ENCODE measurements at regions not wholly inside any gene's neighbourhood (a gene's known extent, or its start where the extent isn't known, plus 50 kb on each side); places are given as distances from the start of the nearest gene placed in this dataset.
"Not testable (repeated sequence)": the region's sequence is repeated elsewhere in the genome, so short reads cannot be mapped to it uniquely, and the experiment has no call there.

GRCh38 chr5:122669709-122670108 is 105.2 kb upstream of the SNX2 start:
- H3K9me3 ChIP-seq (ENCODE audit: control insufficient read depth, low read length); ATAC-seq; H3K4me1 ChIP-seq (ENCODE audit: control insufficient read depth, insufficient read depth, low read length); H3K4me3 ChIP-seq (ENCODE audit: low read length); H3K27me3 ChIP-seq (ENCODE audit: control insufficient read depth, insufficient read depth); intact Hi-C loops (cut with DNase I); H3K27ac ChIP-seq (ENCODE audit: low read length); DNase-seq: not testable (repeated sequence)
- WGBS = 85% methylated on average over 1 of the region's 1 CpG

GRCh38 chr5:122673343-122673742 is 101.5 kb upstream of the SNX2 start:
- no peaks in the 10 kb centered on the region for H3K27me3 ChIP-seq (ENCODE audit: control insufficient read depth, insufficient read depth)
- no peaks in the 10 kb centered on the region for H3K4me1 ChIP-seq (ENCODE audit: control insufficient read depth, insufficient read depth, low read length)
- intact Hi-C loops (cut with DNase I) = no loop called here
- peak; percentile 62 to 85 (median 75) for DNase-seq
- no peak overlapping the region for H3K4me3 ChIP-seq (ENCODE audit: low read length)
- peak; percentile 91 to 97 for ATAC-seq
- H3K9me3 ChIP-seq (ENCODE audit: control insufficient read depth, low read length) = no peaks in the 10 kb centered on the region
- H3K27ac ChIP-seq (ENCODE audit: low read length) = no peak overlapping the region
- WGBS = 66% methylated on average over 3 of the region's 3 CpGs

- Histone ChIP-seq H3K4me3 (ENCODE audit: low read length) (no peak overlapping the region), H3K9me3 (ENCODE audit: control insufficient read depth, low read length) (no peaks in the 10 kb centered on the region), H3K27me3 (ENCODE audit: control insufficient read depth, insufficient read depth) (no peaks in the 10 kb centered on the region), H3K27ac (ENCODE audit: low read length) (no peak overlapping the region), H3K4me1 (ENCODE audit: control insufficient read depth, insufficient read depth, low read length) (no peaks in the 10 kb centered on the region)
- 92% methylated on average over 1 of the region's 1 CpG for WGBS
- DNase-seq (no peak), ATAC-seq (no peak)
- intact Hi-C loops (cut with DNase I) = no loop called here
Observed at GRCh38 chr5:122674385-122674784, 100.5 kb upstream of the SNX2 start.

GRCh38 chr5:122680623-122681350 is 94.1 kb upstream of the SNX2 start:
- Histone ChIP-seq H3K27ac (ENCODE audit: low read length) (no peak overlapping the region), H3K9me3 (ENCODE audit: control insufficient read depth, low read length) (no peaks in the 10 kb centered on the region), H3K27me3 (ENCODE audit: control insufficient read depth, insufficient read depth) (no peaks in the 10 kb centered on the region), H3K4me3 (ENCODE audit: low read length) (no peak overlapping the region), H3K4me1 (ENCODE audit: control insufficient read depth, insufficient read depth, low read length) (no peaks in the 10 kb centered on the region)
- ATAC-seq = no peak
- no peak for DNase-seq
- intact Hi-C loops (cut with DNase I) = no loop called here
- 76% methylated on average over 3 of the region's 3 CpGs for WGBS

- Histone ChIP-seq H3K4me3 (ENCODE audit: low read length) (no peak overlapping the region), H3K27me3 (ENCODE audit: control insufficient read depth, insufficient read depth) (no peaks in the 10 kb centered on the region), H3K27ac (ENCODE audit: low read length) (no peak overlapping the region), H3K4me1 (ENCODE audit: control insufficient read depth, insufficient read depth, low read length) (no peaks in the 10 kb centered on the region), H3K9me3 (ENCODE audit: control insufficient read depth, low read length) (no peaks in the 10 kb centered on the region)
- no peak for DNase-seq
- ATAC-seq = no peak
- intact Hi-C loops (cut with DNase I) = no loop called here
Observed at GRCh38 chr5:122683631-122684030, 91.2 kb upstream of the SNX2 start.

- ATAC-seq = no peak
- WGBS = 46% methylated on average over 1 of the region's 1 CpG
- Histone ChIP-seq H3K4me3 (ENCODE audit: low read length) (no peak overlapping the region), H3K4me1 (ENCODE audit: control insufficient read depth, insufficient read depth, low read length) (no peaks in the 10 kb centered on the region), H3K9me3 (ENCODE audit: control insufficient read depth, low read length) (no peaks in the 10 kb centered on the region), H3K27ac (ENCODE audit: low read length) (no peak overlapping the region), H3K27me3 (ENCODE audit: control insufficient read depth, insufficient read depth) (no peaks in the 10 kb centered on the region)
- DNase-seq = no peak
- intact Hi-C loops (cut with DNase I) = no loop called here
Observed at GRCh38 chr5:122690266-122690665, 84.6 kb upstream of the SNX2 start.

- H3K27me3 ChIP-seq (ENCODE audit: control insufficient read depth, insufficient read depth) = no peaks in the 10 kb centered on the region
- H3K9me3 ChIP-seq (ENCODE audit: control insufficient read depth, low read length) = no peaks in the 10 kb centered on the region
- no peak overlapping the region for H3K4me3 ChIP-seq (ENCODE audit: low read length)
- 86% methylated on average over 3 of the region's 3 CpGs for WGBS
- DNase-seq (no peak), ATAC-seq (no peak)
- H3K27ac ChIP-seq (ENCODE audit: low read length) = no peak overlapping the region
- intact Hi-C loops (cut with DNase I) = no loop called here
- H3K4me1 ChIP-seq (ENCODE audit: control insufficient read depth, insufficient read depth, low read length) = no peaks in the 10 kb centered on the region
Observed at GRCh38 chr5:122691931-122692330, 82.9 kb upstream of the SNX2 start.

GRCh38 chr5:122693963-122694362 is 80.9 kb upstream of the SNX2 start:
- Histone ChIP-seq H3K27ac (ENCODE audit: low read length) (no peak overlapping the region), H3K27me3 (ENCODE audit: control insufficient read depth, insufficient read depth) (no peaks in the 10 kb centered on the region), H3K9me3 (ENCODE audit: control insufficient read depth, low read length) (no peaks in the 10 kb centered on the region), H3K4me3 (ENCODE audit: low read length) (no peak overlapping the region), H3K4me1 (ENCODE audit: control insufficient read depth, insufficient read depth, low read length) (no peaks in the 10 kb centered on the region)
- intact Hi-C loops (cut with DNase I) = no loop called here
- WGBS = 93% methylated on average over 3 of the region's 3 CpGs
- no peak for ATAC-seq
- DNase-seq = no peak

GRCh38 chr5:122694884-122695283 is 80.0 kb upstream of the SNX2 start:
- ATAC-seq = no peak
- WGBS = 86% methylated on average over 5 of the region's 5 CpGs
- Histone ChIP-seq H3K4me1 (ENCODE audit: control insufficient read depth, insufficient read depth, low read length) (no peaks in the 10 kb centered on the region), H3K9me3 (ENCODE audit: control insufficient read depth, low read length) (no peaks in the 10 kb centered on the region), H3K27ac (ENCODE audit: low read length) (no peak overlapping the region), H3K27me3 (ENCODE audit: control insufficient read depth, insufficient read depth) (no peaks in the 10 kb centered on the region), H3K4me3 (ENCODE audit: low read length) (no peak overlapping the region)
- intact Hi-C loops (cut with DNase I) = no loop called here
- DNase-seq = no peak

- H3K9me3 ChIP-seq (ENCODE audit: control insufficient read depth, low read length); H3K27me3 ChIP-seq (ENCODE audit: control insufficient read depth, insufficient read depth); H3K4me1 ChIP-seq (ENCODE audit: control insufficient read depth, insufficient read depth, low read length); ATAC-seq; DNase-seq; H3K4me3 ChIP-seq (ENCODE audit: low read length); intact Hi-C loops (cut with DNase I): not testable (repeated sequence)
- peak overlapping the region; percentile 4 for H3K27ac ChIP-seq (ENCODE audit: low read length)
- WGBS = 88% methylated on average over 4 of the region's 4 CpGs
Observed at GRCh38 chr5:122696735-122697134, 78.1 kb upstream of the SNX2 start.

- ATAC-seq (no peak), DNase-seq (no peak)
- Histone ChIP-seq H3K27ac (ENCODE audit: low read length) (peak overlapping the region; percentile 4), H3K27me3 (ENCODE audit: control insufficient read depth, insufficient read depth) (no peaks in the 10 kb centered on the region), H3K4me3 (ENCODE audit: low read length) (no peak overlapping the region), H3K9me3 (ENCODE audit: control insufficient read depth, low read length) (no peaks in the 10 kb centered on the region), H3K4me1 (ENCODE audit: control insufficient read depth, insufficient read depth, low read length) (no peaks in the 10 kb centered on the region)
- WGBS = 79% methylated on average over 2 of the region's 2 CpGs
- intact Hi-C loops (cut with DNase I) = no loop called here
Observed at GRCh38 chr5:122697191-122697590, 77.7 kb upstream of the SNX2 start.

- ATAC-seq (no peak), DNase-seq (no peak)
- intact Hi-C loops (cut with DNase I) = no loop called here
- no peak overlapping the region for H3K27ac ChIP-seq (ENCODE audit: low read length)
- WGBS = 90% methylated on average over 2 of the region's 2 CpGs
- no peak overlapping the region for H3K4me3 ChIP-seq (ENCODE audit: low read length)
- H3K9me3 ChIP-seq (ENCODE audit: control insufficient read depth, low read length) = no peaks in the 10 kb centered on the region
- no peaks in the 10 kb centered on the region for H3K4me1 ChIP-seq (ENCODE audit: control insufficient read depth, insufficient read depth, low read length)
- H3K27me3 ChIP-seq (ENCODE audit: control insufficient read depth, insufficient read depth) = no peaks in the 10 kb centered on the region
Observed at GRCh38 chr5:122699201-122699600, 75.7 kb upstream of the SNX2 start.

All from right cardiac atrium (tissue), 5 donors.